GM19468 (cell line): ENCODE measurements at regions not wholly inside any gene's neighbourhood (a gene's known extent, or its start where the extent isn't known, plus 50 kb on each side); places are given as distances from the start of the nearest gene placed in this dataset.
A peak's percentile ranks its signal among the peaks of the same experiment; 100 is the strongest.
"Not testable (repeated sequence)": the region's sequence is repeated elsewhere in the genome, so short reads cannot be mapped to it uniquely, and the experiment has no call there.

ENCODE experiments used
- ATAC-seq: cut with Tn5 transposase; IDR thresholded peaks from one replicate; pipeline ENCODE4 v1.9.1; 2021; ENCODE audit warnings: mild to moderate bottlenecking, moderate library complexity, moderate number of reproducible peaks; ENCODE audit not compliant: unreplicated experiment; ENCODE audit errors: extremely low read depth

- ATAC-seq: no peak
These were observed 2695.0 kb upstream of the DEFB115 start for GRCh38 chr20:28562510-28562898.

- not testable (repeated sequence) for ATAC-seq
These were observed 2694.5 kb upstream of the DEFB115 start for GRCh38 chr20:28562899-28563521.

DNA sequence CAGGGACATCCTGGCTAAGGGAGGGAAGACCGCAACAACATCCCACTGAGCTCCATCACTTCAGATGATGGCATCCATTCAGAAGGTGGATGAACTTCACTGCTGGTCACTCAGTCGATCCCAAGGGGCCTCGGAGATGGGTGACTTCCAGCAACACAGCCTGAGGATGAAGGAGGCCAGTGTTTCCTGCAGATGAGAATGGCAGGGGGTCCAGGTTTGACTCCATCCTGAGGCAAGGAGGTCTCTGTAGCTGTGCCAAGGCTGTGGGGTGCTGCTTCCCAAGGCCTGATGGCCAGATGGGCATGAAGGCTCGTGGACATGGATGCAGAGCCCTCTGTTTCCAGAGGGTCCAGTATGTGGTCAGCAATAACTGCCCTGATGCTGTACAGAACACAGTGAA, 2693.4 kb upstream of the DEFB115 start:
- not testable (repeated sequence) for ATAC-seq

DNA sequence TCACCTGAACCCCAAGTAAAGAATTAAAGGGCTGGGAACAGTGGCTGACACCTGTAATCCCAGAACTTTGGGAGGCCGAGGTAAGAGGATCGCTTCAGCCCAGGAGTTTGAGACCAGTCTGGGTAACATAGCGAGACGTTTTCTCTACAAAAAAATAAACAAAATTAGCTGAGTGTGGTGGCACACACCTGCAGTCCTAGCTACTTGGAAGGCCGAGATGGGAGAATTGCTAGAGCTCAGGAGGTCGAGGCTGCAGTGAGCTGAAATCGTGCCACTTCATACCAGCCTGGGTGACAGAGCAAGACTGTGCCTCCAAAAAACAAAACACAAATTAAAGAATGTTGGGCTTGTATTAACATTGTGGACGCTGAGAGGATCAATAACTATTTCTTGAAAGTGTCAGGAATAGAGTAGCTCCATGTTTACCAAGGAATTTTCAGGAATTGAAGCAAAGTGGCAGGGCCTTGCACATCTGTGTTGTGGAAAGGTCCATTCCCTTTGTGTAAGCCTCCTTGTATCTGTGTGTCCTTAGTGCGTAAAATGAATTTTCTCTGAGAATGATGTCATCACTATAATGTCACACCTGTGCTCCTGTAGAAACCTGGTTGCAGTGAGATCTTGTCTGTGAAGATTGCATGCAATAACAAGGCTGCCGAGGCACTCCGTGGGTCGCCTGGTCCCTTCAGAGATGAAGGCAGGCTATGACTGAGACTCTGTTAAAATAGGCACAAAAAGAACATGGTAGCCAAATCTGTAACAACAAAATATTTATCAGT, 2692.6 kb upstream of the DEFB115 start:
- ATAC-seq: not testable (repeated sequence)

DNA sequence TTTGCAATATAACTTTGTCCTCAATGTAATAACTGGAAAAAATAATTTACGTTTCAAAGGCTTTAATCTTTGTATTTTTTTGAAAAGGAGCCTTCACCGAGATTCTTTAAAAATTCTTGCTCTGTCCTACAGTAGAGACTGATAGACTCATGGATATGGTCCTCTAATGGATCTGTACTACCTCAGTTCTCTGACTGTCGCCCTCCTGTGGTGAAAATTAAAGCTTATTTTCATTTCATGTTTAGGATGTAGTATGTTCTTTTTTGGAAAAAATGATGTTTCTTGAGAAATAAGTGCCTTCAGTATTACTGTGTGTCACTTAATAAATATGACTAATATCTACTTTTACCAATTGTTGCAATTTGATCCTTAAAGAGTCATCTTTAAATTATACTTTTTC, 2681.5 kb upstream of the DEFB115 start:
- not testable (repeated sequence) for ATAC-seq

- ATAC-seq: not testable (repeated sequence)
These were observed 2665.8 kb upstream of the DEFB115 start for GRCh38 chr20:28591680-28592079.

DNA sequence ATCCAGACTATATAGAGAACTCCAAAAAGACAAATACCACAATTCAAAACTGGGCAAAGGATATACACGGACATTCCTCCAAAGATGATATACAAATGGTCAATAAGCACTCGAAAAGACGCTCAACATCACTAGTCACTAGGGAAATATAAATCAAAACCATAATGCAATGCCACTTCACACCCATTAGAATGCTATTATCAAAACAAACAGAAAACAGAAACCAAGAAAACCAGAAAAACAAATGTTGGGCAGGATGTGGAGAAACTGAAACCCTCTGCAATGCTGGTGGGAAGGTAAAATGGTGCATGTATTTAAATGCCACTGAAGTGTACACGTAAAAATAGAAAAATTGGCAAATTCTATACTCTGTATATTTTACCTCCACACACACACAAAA, 2664.1 kb upstream of the DEFB115 start:
- ATAC-seq: not testable (repeated sequence)

DNA sequence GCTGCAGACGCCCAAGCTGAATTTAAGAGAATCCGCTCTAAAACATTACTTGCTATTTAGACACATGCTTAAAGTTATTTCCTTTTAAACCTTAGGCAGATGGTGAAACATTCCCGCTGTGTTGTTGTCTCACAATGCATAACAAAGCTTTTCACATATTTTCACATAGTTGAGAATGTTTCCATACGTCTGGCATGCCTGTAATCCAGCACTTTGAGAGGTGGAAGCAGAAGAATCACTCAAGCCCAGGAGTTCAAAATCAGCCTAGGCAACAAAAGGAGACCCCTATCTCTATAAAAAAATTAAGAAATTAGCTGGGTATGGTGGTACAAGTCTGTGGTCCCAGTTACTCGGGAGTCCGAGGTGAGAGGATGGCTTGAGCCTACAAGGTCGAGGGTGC, 2663.0 kb upstream of the DEFB115 start:
- ATAC-seq: not testable (repeated sequence)

GRCh38 chr20:28602006-28602402, 2655.5 kb upstream of the DEFB115 start:
- not testable (repeated sequence) for ATAC-seq

DNA sequence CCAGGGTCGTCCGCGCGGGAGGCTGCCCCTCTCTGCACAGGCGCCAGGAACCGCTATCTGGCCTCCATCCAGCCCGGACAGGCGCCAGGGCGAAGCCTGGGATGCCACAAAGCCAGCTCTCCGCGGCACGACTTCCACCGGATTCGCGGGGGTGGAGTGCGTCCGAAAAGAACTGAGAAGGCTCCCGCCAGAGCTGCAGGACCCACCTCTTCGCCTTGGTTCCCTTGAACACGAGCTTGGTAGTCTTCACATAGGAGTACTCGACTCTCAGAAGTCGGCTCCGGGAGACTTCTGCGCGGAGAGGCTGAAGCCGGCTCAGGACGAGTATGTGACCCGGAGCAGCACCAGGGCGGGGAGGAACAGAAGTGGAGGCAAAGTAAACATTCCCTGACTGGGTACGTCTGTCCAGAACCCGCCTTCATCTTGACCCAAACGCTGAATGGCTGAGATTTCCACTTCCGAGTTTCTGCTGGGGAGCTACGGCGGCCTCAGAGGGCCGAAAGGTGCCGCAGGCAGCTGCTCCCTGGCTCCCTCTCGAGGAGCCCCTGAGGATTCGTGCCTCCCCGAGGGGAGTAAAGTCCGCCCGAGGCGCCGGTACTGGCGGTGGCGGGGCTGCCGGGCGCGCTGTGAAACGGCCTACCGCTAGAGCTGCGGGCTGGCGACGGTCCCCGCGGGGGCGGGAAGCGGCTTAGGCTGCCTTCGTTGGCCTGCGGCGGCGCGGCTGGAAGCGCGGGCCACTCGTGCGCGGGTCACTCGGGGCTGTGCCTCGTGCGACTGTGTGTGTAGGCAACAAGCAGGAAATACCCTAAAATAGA, 2654.9 kb upstream of the DEFB115 start:
- ATAC-seq: peak; percentile 97

DNA sequence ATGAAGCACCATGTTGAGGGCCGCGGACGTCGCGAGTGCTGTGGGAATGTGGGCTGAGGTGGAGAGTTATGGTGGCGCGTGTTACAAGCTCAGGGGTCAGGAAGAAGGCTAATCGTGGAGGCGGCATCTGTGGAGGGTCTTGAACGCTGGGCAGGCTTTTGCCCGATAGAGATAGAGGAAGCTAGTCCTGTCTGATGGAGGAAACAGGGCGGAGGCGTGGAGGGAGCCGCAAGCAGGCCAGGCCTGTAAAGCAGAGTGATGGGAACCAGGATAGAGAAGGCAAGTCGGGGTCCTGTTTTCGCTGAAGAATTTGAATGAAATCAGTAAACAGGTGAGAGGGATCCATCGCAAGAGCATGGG, 2654.3 kb upstream of the DEFB115 start:
- not testable (repeated sequence) for ATAC-seq

- no peak for ATAC-seq
These were observed 2641.1 kb upstream of the DEFB115 start for GRCh38 chr20:28616354-28616753.

DNA sequence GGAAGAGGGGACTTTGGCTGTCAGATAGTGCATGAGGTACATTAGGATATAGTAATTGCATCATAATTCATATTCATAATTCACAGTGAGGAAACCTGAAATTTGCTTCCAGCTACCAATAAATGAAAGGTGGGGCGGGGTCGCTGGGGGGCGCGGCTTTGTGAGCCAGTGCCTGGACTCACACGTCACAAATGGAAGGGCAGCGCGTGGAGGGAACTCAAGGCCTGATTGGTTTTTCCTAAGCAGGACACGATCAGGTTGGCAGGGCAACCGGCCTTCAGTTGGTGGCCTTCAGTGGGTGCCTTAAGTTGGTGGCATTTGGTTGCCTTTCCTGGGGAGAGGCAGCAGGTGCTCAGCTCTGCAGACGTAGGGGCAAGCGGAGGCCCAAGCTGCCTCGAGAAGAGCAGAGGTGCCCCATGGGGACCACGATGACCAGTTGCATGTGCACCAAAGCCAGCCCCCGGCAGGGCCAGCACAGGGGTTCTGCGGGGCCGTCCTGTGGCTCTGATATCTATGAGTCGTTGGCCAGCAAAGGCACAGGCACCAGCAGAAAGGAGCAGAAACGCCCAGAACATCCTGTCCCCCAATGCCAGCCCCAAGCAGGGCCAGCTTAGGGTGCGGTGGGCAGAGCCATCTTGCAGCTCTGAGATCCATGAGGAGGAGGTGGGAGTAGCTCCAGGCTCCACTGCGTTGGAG, 2637.4 kb upstream of the DEFB115 start:
- not testable (repeated sequence) for ATAC-seq

GRCh38 chr20:28625112-28625511, 2632.4 kb upstream of the DEFB115 start:
- ATAC-seq: not testable (repeated sequence)

DNA sequence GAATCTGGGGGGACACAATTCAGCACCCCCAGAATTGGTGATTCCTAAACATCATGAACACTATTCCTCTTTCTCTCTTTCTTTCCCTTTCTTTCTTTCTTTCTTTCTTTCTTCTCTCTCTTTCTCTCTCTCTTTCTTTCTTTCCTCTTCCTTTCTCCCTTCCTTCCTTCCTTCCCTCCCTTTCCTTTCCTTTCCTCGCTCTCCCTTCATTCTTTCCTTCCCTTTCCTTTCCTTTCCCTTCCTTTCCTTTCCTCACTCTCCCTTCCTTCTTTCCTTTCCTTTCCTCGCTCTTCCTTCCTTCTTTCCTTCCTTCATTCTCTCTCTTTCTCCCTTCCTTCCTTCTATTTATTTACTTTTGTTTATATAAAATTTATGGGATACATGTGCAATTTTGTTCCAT, 2616.6 kb upstream of the DEFB115 start:
- not testable (repeated sequence) for ATAC-seq
